Caco-2 (cell line): ENCODE measurements at regions not wholly inside any gene's neighbourhood (a gene's known extent, or its start where the extent isn't known, plus 50 kb on each side); places are given as distances from the start of the nearest gene placed in this dataset.

ENCODE experiments used
- BruUV-seq: library from RNA; stranded (reverse); fragments of 400-500 nt; replicated peaks from 2 replicates; lab custom pipeline; 2021; lab: Mats Ljungman, UMichigan
- CTCF ChIA-PET: fragments of 300-600 bp; sonication (Branson Sonifier 250); formaldehyde crosslinking; loops from one replicate; lab custom pipeline; 2022; ENCODE audit warnings: antibody characterized with exemption; lab: Charles Lee
- POLR2A ChIA-PET: fragments of 300-600 bp; sonication (Branson Sonifier 250); formaldehyde crosslinking; loops from one replicate; lab custom pipeline; 2022; ENCODE audit warnings: antibody characterized with exemption; lab: Charles Lee
- DNase-seq, 2 experiments: peaks; one replicate each; pipeline versions ENCODE4 v3.0.0 to v3.0.0-alpha.2; 2020 to 2022
- H3K27me3 ChIP-seq: replicated peaks from 2 replicates; pipeline ENCODE4 v1.6.0; 2011; ENCODE audit warnings: low read length; ENCODE audit not compliant: control insufficient read depth, insufficient read depth
- H3K36me3 ChIP-seq: 2 replicates; pipeline ENCODE4 v1.5.1; 2011; ENCODE audit warnings: low read length; ENCODE audit not compliant: control insufficient read depth, insufficient read depth
- H3K4me1 ChIP-seq: fragments of 250-450 bp; sonication (Bioruptor Pico); 2 replicates; pipeline ENCODE4 v1.5.1; 2020; ENCODE audit warnings: mild to moderate bottlenecking
- H3K4me3 ChIP-seq: 2 replicates; pipeline ENCODE4 v1.5.1; 2011; ENCODE audit warnings: low read depth, mild to moderate bottlenecking, control low read depth, low read length
- H3K9me3 ChIP-seq: fragments of 250-450 bp; sonication (Bioruptor Pico); 2 replicates; pipeline ENCODE4 v1.5.1; 2020; ENCODE audit warnings: mild to moderate bottlenecking, moderate library complexity
- H3K27ac Mint-ChIP-seq: one replicate; pipeline ENCODE4 v1.8.0; 2022; ENCODE audit warnings: mixed read lengths; ENCODE audit not compliant: unreplicated experiment
- H3K27me3 Mint-ChIP-seq: one replicate; pipeline ENCODE4 v1.8.0; 2022; ENCODE audit warnings: mixed read lengths; ENCODE audit not compliant: insufficient read depth, unreplicated experiment
- H3K36me3 Mint-ChIP-seq: one replicate; pipeline ENCODE4 v1.8.0; 2022; ENCODE audit warnings: mild to moderate bottlenecking, mixed read lengths; ENCODE audit not compliant: insufficient read depth, unreplicated experiment
- H3K4me1 Mint-ChIP-seq: one replicate; pipeline ENCODE4 v1.8.0; 2022; ENCODE audit warnings: low read depth, mixed read lengths; ENCODE audit not compliant: unreplicated experiment
- H3K4me3 Mint-ChIP-seq: one replicate; pipeline ENCODE4 v1.8.0; 2022; ENCODE audit warnings: mild to moderate bottlenecking, moderate library complexity, mixed read lengths; ENCODE audit not compliant: unreplicated experiment
- H3K9me3 Mint-ChIP-seq: one replicate; pipeline ENCODE4 v1.8.0; 2022; ENCODE audit warnings: mixed read lengths; ENCODE audit not compliant: unreplicated experiment
- intact Hi-C: fragments of 100-400 bp; cut with micrococcal nuclease; formaldehyde crosslinking; loops from one replicate; pipeline ENCODE4 v1.10.0; 2022; ENCODE audit not compliant: unreplicated experiment
- TF ChIP-seq, protein P1 (sequence below), 2 experiments: fragments of 200-600 bp in 1 of 2; IDR thresholded peaks; 1 replicate in 1 of 2; 2 replicates in 1 of 2; pipeline versions ENCODE4 v1.5.1 to v1.8.0; 2011 to 2022; ENCODE audit warnings: antibody characterized with exemption in 1 of 2, control low read depth in 1 of 2, inconsistent platforms in 1 of 2, low read depth in 1 of 2, low read length in 1 of 2, mild to moderate bottlenecking in 1 of 2, moderate library complexity in 1 of 2; ENCODE audit not compliant: insufficient read depth in 1 of 2, severe bottlenecking in 1 of 2, unreplicated experiment in 1 of 2

GRCh38 chr6:74969591-74970267 lies 236.1 kb downstream of the COL12A1 start:
- H3K4me3 ChIP-seq = no peak overlapping the region
- no peaks in the 10 kb centered on the region for H3K27me3 ChIP-seq
- Mint-ChIP-seq H3K9me3 (peaks cover 9% of the 10 kb centered on the region), H3K27me3 (no peaks in the 10 kb centered on the region), H3K36me3 (no peaks in the 10 kb centered on the region), H3K4me1 (peaks cover 17% of the 10 kb centered on the region), H3K27ac (peak overlapping the region; percentile 48), H3K4me3 (peak overlapping the region; percentile 59)
- H3K36me3 ChIP-seq = peaks cover 2% of the 10 kb centered on the region; the same call in 1 of the 2 replicates
- intact Hi-C loops = loop anchor here (1.0 to 2.0 kb wide), 3 partner anchors 122 to 213 kb away; no protein-coding TSS in a partner anchor
- TF ChIP-seq, protein P1, sequence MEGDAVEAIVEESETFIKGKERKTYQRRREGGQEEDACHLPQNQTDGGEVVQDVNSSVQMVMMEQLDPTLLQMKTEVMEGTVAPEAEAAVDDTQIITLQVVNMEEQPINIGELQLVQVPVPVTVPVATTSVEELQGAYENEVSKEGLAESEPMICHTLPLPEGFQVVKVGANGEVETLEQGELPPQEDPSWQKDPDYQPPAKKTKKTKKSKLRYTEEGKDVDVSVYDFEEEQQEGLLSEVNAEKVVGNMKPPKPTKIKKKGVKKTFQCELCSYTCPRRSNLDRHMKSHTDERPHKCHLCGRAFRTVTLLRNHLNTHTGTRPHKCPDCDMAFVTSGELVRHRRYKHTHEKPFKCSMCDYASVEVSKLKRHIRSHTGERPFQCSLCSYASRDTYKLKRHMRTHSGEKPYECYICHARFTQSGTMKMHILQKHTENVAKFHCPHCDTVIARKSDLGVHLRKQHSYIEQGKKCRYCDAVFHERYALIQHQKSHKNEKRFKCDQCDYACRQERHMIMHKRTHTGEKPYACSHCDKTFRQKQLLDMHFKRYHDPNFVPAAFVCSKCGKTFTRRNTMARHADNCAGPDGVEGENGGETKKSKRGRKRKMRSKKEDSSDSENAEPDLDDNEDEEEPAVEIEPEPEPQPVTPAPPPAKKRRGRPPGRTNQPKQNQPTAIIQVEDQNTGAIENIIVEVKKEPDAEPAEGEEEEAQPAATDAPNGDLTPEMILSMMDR (IDR thresholded peaks at IDR 0.05; ENCODE audit: insufficient read depth in 1 of 2, low read depth in 1 of 2, low read length in 1 of 2, severe bottlenecking in 1 of 2, unreplicated experiment in 1 of 2) = no peak
- BruUV-seq = TSS peak; percentile 77
- peak; percentile 56 to 72 for DNase-seq
- ChIA-PET CTCF (interaction anchor here (1.5 kb wide), 1 partner anchor 235 kb away, joined by 8 read pairs; no protein-coding TSS in a partner anchor), POLR2A (interaction anchor here (0.6 kb wide), 1 partner anchor 1449 kb away, joined by 3 read pairs; no protein-coding TSS in a partner anchor)
- H3K4me1 ChIP-seq = peaks cover 36% of the 10 kb centered on the region
- peaks cover 12% of the 10 kb centered on the region; the same call in 1 of the 2 replicates for H3K9me3 ChIP-seq

DNA sequence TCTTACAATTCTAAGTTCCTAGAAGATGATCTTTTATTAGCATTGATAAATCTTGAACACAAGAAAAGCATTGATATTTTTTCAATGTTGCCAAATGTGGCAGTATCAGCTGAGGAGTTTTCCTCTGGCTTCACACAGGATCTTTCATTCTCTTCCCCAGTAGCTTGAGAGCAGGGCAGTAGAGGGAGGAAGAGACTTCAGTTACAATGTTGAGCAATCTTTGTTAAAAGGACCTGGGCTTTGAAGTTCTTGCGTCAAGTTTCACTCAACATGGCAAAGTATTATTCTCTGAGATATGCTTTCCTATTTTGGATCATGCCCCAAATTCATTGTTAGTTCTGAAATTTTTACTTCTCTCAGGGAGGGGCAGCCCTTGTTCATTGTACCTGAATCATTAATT lies 238.0 kb downstream of the COL12A1 start:
- peak overlapping the region; percentile 53 for H3K27ac Mint-ChIP-seq
- no peaks in the 10 kb centered on the region for H3K36me3 Mint-ChIP-seq
- peaks cover 17% of the 10 kb centered on the region for H3K4me1 Mint-ChIP-seq
- no peaks in the 10 kb centered on the region for H3K27me3 Mint-ChIP-seq
- ChIA-PET CTCF (interaction anchor here (1.1 kb wide), 1 partner anchor 237 kb away, joined by 4 read pairs; no protein-coding TSS in a partner anchor), POLR2A (no interaction called here)
- DNase-seq = peak in 1 of 2 experiments; percentile 8
- Histone ChIP-seq H3K4me1 (peaks cover 36% of the 10 kb centered on the region), H3K9me3 (peaks cover 15% of the 10 kb centered on the region; the same call in 1 of the 2 replicates), H3K27me3 (no peaks in the 10 kb centered on the region), H3K36me3 (peaks cover 2% of the 10 kb centered on the region; the same call in 1 of the 2 replicates), H3K4me3 (no peak overlapping the region)
- BruUV-seq = no TSS peak
- TF ChIP-seq, protein P1 (IDR thresholded peaks at IDR 0.05; ENCODE audit: insufficient read depth in 1 of 2, low read depth in 1 of 2, low read length in 1 of 2, severe bottlenecking in 1 of 2, unreplicated experiment in 1 of 2) = no peak
- H3K9me3 Mint-ChIP-seq = peaks cover 6% of the 10 kb centered on the region
- intact Hi-C loops = no loop called here
- peak overlapping the region; percentile 9 for H3K4me3 Mint-ChIP-seq

DNA sequence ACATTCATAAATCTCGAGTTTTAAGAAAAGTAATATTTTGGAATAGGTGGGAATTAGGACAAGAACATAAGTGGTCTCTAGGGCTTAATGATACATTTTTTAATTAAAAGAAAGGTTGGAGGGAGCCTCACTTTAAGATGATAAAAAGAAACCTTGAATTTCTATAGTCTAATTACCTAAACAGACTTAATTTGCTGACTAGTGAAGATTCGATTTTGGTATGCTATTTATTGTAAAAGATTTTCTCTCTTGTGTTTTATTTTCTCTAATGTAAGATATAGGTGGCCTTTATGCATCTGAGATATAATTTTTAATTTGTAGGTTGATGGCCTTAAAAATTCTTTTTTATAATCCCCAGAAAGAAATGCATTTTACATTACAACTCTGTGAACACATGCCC lies 239.1 kb downstream of the COL12A1 start:
- Histone ChIP-seq H3K27me3 (no peaks in the 10 kb centered on the region), H3K4me1 (peaks cover 36% of the 10 kb centered on the region), H3K9me3 (peaks cover 15% of the 10 kb centered on the region; the same call in 1 of the 2 replicates), H3K36me3 (peaks cover 2% of the 10 kb centered on the region; the same call in 1 of the 2 replicates), H3K4me3 (no peak overlapping the region)
- TF ChIP-seq, protein P1 (IDR thresholded peaks at IDR 0.05; ENCODE audit: insufficient read depth in 1 of 2, low read depth in 1 of 2, low read length in 1 of 2, severe bottlenecking in 1 of 2, unreplicated experiment in 1 of 2) = no peak
- Mint-ChIP-seq H3K27me3 (no peaks in the 10 kb centered on the region), H3K9me3 (peaks cover 13% of the 10 kb centered on the region), H3K27ac (no peak overlapping the region), H3K36me3 (no peaks in the 10 kb centered on the region), H3K4me1 (peaks cover 17% of the 10 kb centered on the region), H3K4me3 (no peak overlapping the region)
- ChIA-PET POLR2A (no interaction called here), CTCF (no interaction called here)
- DNase-seq = no peak
- no TSS peak for BruUV-seq
- intact Hi-C loops = no loop called here
